BLaER1 (cell line): ENCODE measurements at regions not wholly inside any gene's neighbourhood (a gene's known extent, or its start where the extent isn't known, plus 50 kb on each side); places are given as distances from the start of the nearest gene placed in this dataset.
A peak's percentile ranks its signal among the peaks of the same experiment; 100 is the strongest.
"Not testable (repeated sequence)": the region's sequence is repeated elsewhere in the genome, so short reads cannot be mapped to it uniquely, and the experiment has no call there.

ENCODE experiments used
- H3K27ac ChIP-seq: shearing (Covaris generic); formaldehyde crosslinking; 2 replicates; pipeline ENCODE4 v1.8.1; 2022
- H3K27me3 ChIP-seq: shearing (Covaris generic); formaldehyde crosslinking; 2 replicates; pipeline ENCODE4 v1.8.1; 2022
- H3K36me3 ChIP-seq: shearing (Covaris generic); formaldehyde crosslinking; 2 replicates; pipeline ENCODE4 v1.8.1; 2022
- H3K4me1 ChIP-seq: shearing (Covaris generic); formaldehyde crosslinking; 2 replicates; pipeline ENCODE4 v1.8.1; 2022
- H3K4me2 ChIP-seq: shearing (Covaris generic); formaldehyde crosslinking; 2 replicates; pipeline ENCODE4 v1.8.1; 2022
- H3K4me3 ChIP-seq: shearing (Covaris generic); formaldehyde crosslinking; 2 replicates; pipeline ENCODE4 v1.8.1; 2022
- H3K9ac ChIP-seq: shearing (Covaris generic); formaldehyde crosslinking; 2 replicates; pipeline ENCODE4 v1.8.1; 2022
- H3K9me3 ChIP-seq: shearing (Covaris generic); formaldehyde crosslinking; 2 replicates; pipeline ENCODE4 v1.8.1; 2022
- H4K20me1 ChIP-seq: shearing (Covaris generic); formaldehyde crosslinking; 2 replicates; pipeline ENCODE4 v1.8.1; 2022
- Cebpa-rat ChIP-seq: shearing (Covaris generic); IDR thresholded peaks from 2 replicates; pipeline ENCODE4 v1.8.1; 2022

GRCh38 chr22:25407226-25407858 lies 157.1 kb upstream of the GRK3 start:
- Histone ChIP-seq H3K4me1 (peaks cover 51% of the 10 kb centered on the region), H3K9ac (no peak overlapping the region), H3K27ac (no peak overlapping the region)

GRCh38 chr22:25407859-25408229 lies 156.6 kb upstream of the GRK3 start:
- no peaks in the 10 kb centered on the region for H3K36me3 ChIP-seq
- H3K9ac ChIP-seq, result no peak overlapping the region
- peaks cover 18% of the 10 kb centered on the region for H4K20me1 ChIP-seq
- H3K4me3 ChIP-seq, result no peak overlapping the region
- H3K4me2 ChIP-seq, result peak overlapping the region; percentile 24; the same call in 1 of the 2 replicates
- H3K27me3 ChIP-seq, result no peaks in the 10 kb centered on the region
- peaks cover 46% of the 10 kb centered on the region for H3K4me1 ChIP-seq
- TF ChIP-seq Cebpa-rat, result no peak
- H3K27ac ChIP-seq, result no peak overlapping the region
- H3K9me3 ChIP-seq, result peaks cover 1% of the 10 kb centered on the region

More at GRCh38 chr22:25407226-25407858, 157.1 kb upstream of the GRK3 start:
- H4K20me1 ChIP-seq, result peaks cover 23% of the 10 kb centered on the region
- H3K27me3 ChIP-seq, result no peaks in the 10 kb centered on the region
- H3K36me3 ChIP-seq, result no peaks in the 10 kb centered on the region
- H3K4me2 ChIP-seq, result peak overlapping the region; percentile 24; the same call in 1 of the 2 replicates
- no peak overlapping the region for H3K4me3 ChIP-seq
- no peaks in the 10 kb centered on the region for H3K9me3 ChIP-seq
- TF ChIP-seq Cebpa-rat, result no peak

GRCh38 chr22:25409240-25409639 lies 155.2 kb upstream of the GRK3 start:
- H4K20me1 ChIP-seq, result peaks cover 9% of the 10 kb centered on the region; the same call in 1 of the 2 replicates
- no peak for TF ChIP-seq Cebpa-rat
- no peaks in the 10 kb centered on the region for H3K27me3 ChIP-seq
- no peaks in the 10 kb centered on the region for H3K36me3 ChIP-seq
- H3K9ac ChIP-seq, result no peak overlapping the region
- peak overlapping the region; percentile 32 for H3K4me2 ChIP-seq
- no peak overlapping the region for H3K4me3 ChIP-seq
- no peak overlapping the region for H3K27ac ChIP-seq
- peaks cover 42% of the 10 kb centered on the region for H3K4me1 ChIP-seq
- peaks cover 15% of the 10 kb centered on the region for H3K9me3 ChIP-seq

- H3K27me3 ChIP-seq, result no peaks in the 10 kb centered on the region
- H3K9me3 ChIP-seq, result peaks cover 15% of the 10 kb centered on the region
- H3K27ac ChIP-seq, result no peak overlapping the region
- H3K4me1 ChIP-seq, result peaks cover 37% of the 10 kb centered on the region
- H3K4me3 ChIP-seq, result no peak overlapping the region
- H3K36me3 ChIP-seq, result no peaks in the 10 kb centered on the region
- TF ChIP-seq Cebpa-rat, result no peak
- peak overlapping the region; percentile 35 for H3K4me2 ChIP-seq
- H4K20me1 ChIP-seq, result no peaks in the 10 kb centered on the region
- no peak overlapping the region for H3K9ac ChIP-seq
Observed at GRCh38 chr22:25410849-25411248, 153.6 kb upstream of the GRK3 start.

GRCh38 chr22:25413620-25414019 lies 150.9 kb upstream of the GRK3 start:
- Histone ChIP-seq H3K9me3 (peaks cover 15% of the 10 kb centered on the region), H3K27me3 (no peaks in the 10 kb centered on the region), H3K27ac (no peak overlapping the region), H3K4me2 (no peak overlapping the region), H3K4me1 (peaks cover 30% of the 10 kb centered on the region), H4K20me1 (no peaks in the 10 kb centered on the region), H3K36me3 (no peaks in the 10 kb centered on the region), H3K4me3 (no peak overlapping the region), H3K9ac (no peak overlapping the region)
- TF ChIP-seq Cebpa-rat, result no peak

- not testable (repeated sequence) for H4K20me1 ChIP-seq, H3K4me2 ChIP-seq, H3K36me3 ChIP-seq, H3K9ac ChIP-seq, H3K4me3 ChIP-seq, H3K27ac ChIP-seq
- Histone ChIP-seq H3K27me3 (peaks cover 19% of the 10 kb centered on the region), H3K9me3 (peaks cover 25% of the 10 kb centered on the region), H3K4me1 (peaks cover 33% of the 10 kb centered on the region)
Observed at GRCh38 chr22:25415731-25416130, 148.7 kb upstream of the GRK3 start.

GRCh38 chr22:25417826-25418225 lies 146.6 kb upstream of the GRK3 start:
- H3K4me1 ChIP-seq, result peaks cover 28% of the 10 kb centered on the region
- H3K27me3 ChIP-seq, result peaks cover 40% of the 10 kb centered on the region
- H3K36me3 ChIP-seq, H3K9ac ChIP-seq, H4K20me1 ChIP-seq, H3K4me3 ChIP-seq, H3K27ac ChIP-seq: not testable (repeated sequence)
- H3K4me2 ChIP-seq, result peak overlapping the region; percentile 72
- peaks cover 33% of the 10 kb centered on the region for H3K9me3 ChIP-seq

GRCh38 chr22:25419247-25420113 lies 145.0 kb upstream of the GRK3 start:
- Histone ChIP-seq H3K27ac (no peak overlapping the region), H3K9ac (no peak overlapping the region), H3K27me3 (peaks cover 49% of the 10 kb centered on the region), H3K9me3 (peaks cover 19% of the 10 kb centered on the region), H3K36me3 (no peaks in the 10 kb centered on the region), H3K4me3 (peak overlapping the region; percentile 6; the same call in 1 of the 2 replicates), H4K20me1 (no peaks in the 10 kb centered on the region), H3K4me2 (peak overlapping the region; percentile 72), H3K4me1 (peaks cover 28% of the 10 kb centered on the region)
- TF ChIP-seq Cebpa-rat, result no peak

- peak overlapping the region; percentile 72; the same call in 1 of the 2 replicates for H3K4me2 ChIP-seq
Observed at GRCh38 chr22:25420114-25420441, 144.4 kb upstream of the GRK3 start.

GRCh38 chr22:25420471-25420924 lies 144.0 kb upstream of the GRK3 start:
- Histone ChIP-seq H3K27me3 (peaks cover 49% of the 10 kb centered on the region), H3K4me3 (no peak overlapping the region), H3K36me3 (no peaks in the 10 kb centered on the region), H4K20me1 (no peaks in the 10 kb centered on the region), H3K4me2 (no peak overlapping the region), H3K27ac (no peak overlapping the region), H3K9ac (no peak overlapping the region), H3K9me3 (peaks cover 19% of the 10 kb centered on the region), H3K4me1 (peaks cover 28% of the 10 kb centered on the region)
- no peak for TF ChIP-seq Cebpa-rat

More at GRCh38 chr22:25420114-25420441, 144.4 kb upstream of the GRK3 start:
- peaks cover 49% of the 10 kb centered on the region for H3K27me3 ChIP-seq
- peaks cover 28% of the 10 kb centered on the region for H3K4me1 ChIP-seq
- not testable (repeated sequence) for H3K4me3 ChIP-seq, H3K9ac ChIP-seq, H3K27ac ChIP-seq, H4K20me1 ChIP-seq, H3K36me3 ChIP-seq
- H3K9me3 ChIP-seq, result peaks cover 19% of the 10 kb centered on the region
